Heart right ventricle (tissue), 16 donors: ENCODE measurements at regions not wholly inside any gene's neighbourhood (a gene's known extent, or its start where the extent isn't known, plus 50 kb on each side); places are given as distances from the start of the nearest gene placed in this dataset.

Experiments
- ATAC-seq, 8 donors: fragments of 200-7000 bp; cut with Tn5 transposase; one replicate each; pipeline ENCODE4 v1.9.1; 2020; ENCODE audit warnings: mild to moderate bottlenecking in 8 of 8, moderate library complexity in 8 of 8, moderate number of reproducible peaks in 1 of 8
- DNase-seq, 2 donors: peaks; one replicate each; pipeline ENCODE4 v3.0.0-alpha.2; 2020
- H3K27ac ChIP-seq, 10 donors: fragments of 200-600 bp; sonication (generic) in 2 of 10; one replicate each; pipeline versions ENCODE4 v1.5.0 to v1.8.0; 2020 to 2022; ENCODE audit warnings: mild to moderate bottlenecking in 3 of 10
- H3K27me3 ChIP-seq, 7 donors: fragments of 200-600 bp; one replicate each; pipeline ENCODE4 v1.8.0; 2021 to 2022; ENCODE audit warnings: mild to moderate bottlenecking in 2 of 7
- H3K36me3 ChIP-seq, 9 donors: fragments of 200-600 bp; sonication (generic) in 1 of 9; one replicate each; pipeline versions ENCODE4 v1.5.0 to v1.8.0; 2020 to 2022; ENCODE audit warnings: mild to moderate bottlenecking in 2 of 9
- H3K4me1 ChIP-seq, 9 donors: fragments of 200-600 bp; sonication (generic) in 1 of 9; one replicate each; pipeline versions ENCODE4 v1.5.0 to v1.8.0; 2020 to 2022; ENCODE audit warnings: mild to moderate bottlenecking in 4 of 9
- H3K4me3 ChIP-seq, 10 donors: fragments of 200-600 bp; sonication (generic) in 2 of 10; one replicate each; pipeline versions ENCODE4 v1.5.0 to v1.8.0; 2020 to 2022; ENCODE audit warnings: mild to moderate bottlenecking in 7 of 10, moderate library complexity in 2 of 10
- H3K9me3 ChIP-seq, 11 donors: fragments of 200-600 bp in 10 of 11; sonication (generic) in 2 of 11; one replicate each; pipeline versions ENCODE4 v1.5.0 to v1.8.0; 2013 to 2022; ENCODE audit warnings: mild to moderate bottlenecking in 2 of 11, control low read depth in 1 of 11, moderate library complexity in 1 of 11
- CTCF ChIP-seq, 9 donors: fragments of 200-600 bp; sonication (generic) in 2 of 9; IDR thresholded peaks; one replicate each; pipeline versions ENCODE4 v1.5.0 to v1.8.0; 2021 to 2022; ENCODE audit warnings: antibody characterized with exemption in 9 of 9, mild to moderate bottlenecking in 5 of 9, moderate library complexity in 1 of 9
- WGBS, 2 donors: extraction: QIAGEN DNeasy Blood & Tissue Kit; methylation state at CpG; one replicate each; pipeline ENCODE4 v1.1.7; 2013; ENCODE audit warnings: inconsistent platforms in 1 of 2; 5-methylcytosine and 5-hydroxymethylcytosine counted together
- intact Hi-C, 10 donors: fragments of 100-400 bp; cut with DNase I; formaldehyde crosslinking; loops; one replicate each; pipeline versions ENCODE4 v1.11.1 to v1.14.2; 2022
- donor health status: Arrhythmogenic right ventricular cardiomyopathy.
- donor health status: ischemic (EF 13 %, LVEDD 7.1; RV severe dilation, severe dysfunction).
- donor health status: healthy with polysubstance abuse.
- donor health status: DM: no; HTN: yes; CAD: no.
- donor health status: DM: no; HTN: no; CAD: no.
- donor health status: ischemic (EF 25% LVEDD 6.9; RV normal size, moderate dysfunction).
- donor health status: ischemic (EF 25% LVEDD 5.7; RV mildly dilated, moderate dysfunction).
- donor health status: healthy.
- donor health status: DM: yes; HTN: yes; CAD: no.
- donor health status: Ischemic cardiomyopathy.
- donor health status: ischemic (EF 35%, LVEDD 5.7; RV mildly dilated, moderate dysfunction).
- donor health status: nonischemic (EF 11% LVEDD 7.7; RV severe dilation, severe dysfunction).
- donor health status: DM: yes; HTN: yes; CAD: no.
- donor health status: PGD.
- donor health status: ischemic (EF 29% LVEDD 5.4; RV normal size, mild dysfunction).
- donor health status: nonischemic (EF 23%, LVEDD 6.1; RV moderate dilation, normal function).

GRCh38 chr13:79648191-79648590 is 167.2 kb downstream of the NDFIP2 start:
- no peak for TF ChIP-seq CTCF (IDR thresholded peaks at IDR 0.05)
- Histone ChIP-seq H3K27ac (no peak overlapping the region), H3K36me3 (no peaks in the 10 kb centered on the region), H3K9me3 (no peaks in the 10 kb centered on the region), H3K4me3 (no peak overlapping the region), H3K27me3 (no peaks in the 10 kb centered on the region), H3K4me1 (peaks cover 0 to 5% (median under 1%) of the 10 kb centered on the region in 9 donors)
- DNase-seq: no peak
- intact Hi-C loops: no loop called here
- 95 to 98% methylated on average over 1 of the region's 1 CpG for WGBS, 2 donors
- no peak for ATAC-seq

- no peaks in the 10 kb centered on the region for H3K27me3 ChIP-seq
- intact Hi-C loops: no loop called here
- ATAC-seq (no peak), DNase-seq (no peak)
- H3K9me3 ChIP-seq: no peaks in the 10 kb centered on the region
- H3K27ac ChIP-seq: no peak overlapping the region
- no peak overlapping the region for H3K4me3 ChIP-seq
- TF ChIP-seq CTCF (IDR thresholded peaks at IDR 0.05): no peak
- no peaks in the 10 kb centered on the region for H3K36me3 ChIP-seq
- H3K4me1 ChIP-seq: peaks cover 0 to 7% (median 3%) of the 10 kb centered on the region in 9 donors
- WGBS, 2 donors: 50 to 51% methylated on average over 2 of the region's 2 CpGs
Measured at GRCh38 chr13:79647533-79647932, 166.6 kb downstream of the NDFIP2 start.

- no peaks in the 10 kb centered on the region for H3K9me3 ChIP-seq
- H3K4me3 ChIP-seq: no peak overlapping the region
- H3K27ac ChIP-seq: no peak overlapping the region
- TF ChIP-seq CTCF (IDR thresholded peaks at IDR 0.05): no peak
- no peaks in the 10 kb centered on the region for H3K27me3 ChIP-seq
- no peak for ATAC-seq
- H3K36me3 ChIP-seq: no peaks in the 10 kb centered on the region
- H3K4me1 ChIP-seq: peaks cover 0 to 8% (median 4%) of the 10 kb centered on the region in 9 donors
- DNase-seq: no peak
- intact Hi-C loops: no loop called here
- 81 to 93% methylated on average over 2 of the region's 2 CpGs for WGBS, 2 donors
Measured at GRCh38 chr13:79646880-79647279, 165.9 kb downstream of the NDFIP2 start.

- WGBS, 2 donors: 77 to 84% methylated on average over 3 of the region's 3 CpGs
Measured at GRCh38 chr13:79645569-79645968, 164.6 kb downstream of the NDFIP2 start.

More at GRCh38 chr13:79645569-79645968, 164.6 kb downstream of the NDFIP2 start:
- no peaks in the 10 kb centered on the region for H3K27me3 ChIP-seq
- ATAC-seq (peak in 2 of 8 donors; percentile 33 to 65), DNase-seq (no peak)
- no peak for TF ChIP-seq CTCF (IDR thresholded peaks at IDR 0.05)
- no peaks in the 10 kb centered on the region for H3K9me3 ChIP-seq
- intact Hi-C loops: no loop called here
- no peak overlapping the region for H3K4me3 ChIP-seq
- H3K4me1 ChIP-seq: peaks cover 0 to 8% (median 3%) of the 10 kb centered on the region in 9 donors
- peak overlapping the region in 1 of 10 donors; percentile 12 for H3K27ac ChIP-seq
- H3K36me3 ChIP-seq: no peaks in the 10 kb centered on the region
